ENCODE measurements at regions not wholly inside any gene's neighbourhood (a gene's known extent, or its start where the extent isn't known, plus 50 kb on each side); places are given as distances from the start of the nearest gene placed in this dataset.

DNA sequence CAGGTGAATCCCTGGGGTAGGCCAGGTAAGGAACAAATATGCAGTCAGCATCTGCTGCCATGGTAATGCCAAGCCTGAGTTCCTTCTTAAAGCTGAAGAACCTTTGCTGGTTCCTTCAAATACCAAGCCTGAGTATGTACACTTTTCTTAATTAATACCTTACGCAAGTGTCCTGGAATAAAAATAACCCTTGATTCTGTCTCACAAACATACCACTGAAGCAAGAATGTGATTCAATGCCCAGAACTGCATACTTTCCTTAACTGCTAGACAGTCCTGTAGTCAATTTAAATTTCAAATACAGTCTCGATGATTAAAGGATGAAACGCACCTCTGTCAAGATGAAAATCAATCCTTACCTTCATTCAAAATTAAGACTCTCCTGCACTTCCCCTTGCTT lies 634.0 kb upstream of the CHRM3 start:
- TF ChIP-seq CTCF (IDR thresholded peaks at IDR 0.05) (no peak), POLR2A (IDR thresholded peaks at IDR 0.05) (no peak)

Data from vagina (tissue), 2 donors.